Coronary artery (tissue), 2 donors: ENCODE measurements at regions not wholly inside any gene's neighbourhood (a gene's known extent, or its start where the extent isn't known, plus 50 kb on each side); places are given as distances from the start of the nearest gene placed in this dataset.

Experiments
- DNase-seq: peaks from one replicate; pipeline ENCODE4 v3.0.0-alpha.2; 2017; ENCODE audit warnings: low spot score
- H3K27ac ChIP-seq, 2 donors: fragments of 200-600 bp; sonication (generic); one replicate each; pipeline ENCODE4 v1.5.1; 2016 to 2019
- H3K4me3 ChIP-seq: fragments of 200-600 bp; sonication (generic); 2 replicates; pipeline ENCODE4 v1.5.1; 2016; ENCODE audit warnings: mild to moderate bottlenecking, moderate library complexity
- CTCF ChIP-seq: fragments of 200-600 bp; sonication (generic); IDR thresholded peaks from one replicate; pipeline ENCODE4 v1.5.1; 2019; ENCODE audit warnings: antibody characterized with exemption

DNA sequence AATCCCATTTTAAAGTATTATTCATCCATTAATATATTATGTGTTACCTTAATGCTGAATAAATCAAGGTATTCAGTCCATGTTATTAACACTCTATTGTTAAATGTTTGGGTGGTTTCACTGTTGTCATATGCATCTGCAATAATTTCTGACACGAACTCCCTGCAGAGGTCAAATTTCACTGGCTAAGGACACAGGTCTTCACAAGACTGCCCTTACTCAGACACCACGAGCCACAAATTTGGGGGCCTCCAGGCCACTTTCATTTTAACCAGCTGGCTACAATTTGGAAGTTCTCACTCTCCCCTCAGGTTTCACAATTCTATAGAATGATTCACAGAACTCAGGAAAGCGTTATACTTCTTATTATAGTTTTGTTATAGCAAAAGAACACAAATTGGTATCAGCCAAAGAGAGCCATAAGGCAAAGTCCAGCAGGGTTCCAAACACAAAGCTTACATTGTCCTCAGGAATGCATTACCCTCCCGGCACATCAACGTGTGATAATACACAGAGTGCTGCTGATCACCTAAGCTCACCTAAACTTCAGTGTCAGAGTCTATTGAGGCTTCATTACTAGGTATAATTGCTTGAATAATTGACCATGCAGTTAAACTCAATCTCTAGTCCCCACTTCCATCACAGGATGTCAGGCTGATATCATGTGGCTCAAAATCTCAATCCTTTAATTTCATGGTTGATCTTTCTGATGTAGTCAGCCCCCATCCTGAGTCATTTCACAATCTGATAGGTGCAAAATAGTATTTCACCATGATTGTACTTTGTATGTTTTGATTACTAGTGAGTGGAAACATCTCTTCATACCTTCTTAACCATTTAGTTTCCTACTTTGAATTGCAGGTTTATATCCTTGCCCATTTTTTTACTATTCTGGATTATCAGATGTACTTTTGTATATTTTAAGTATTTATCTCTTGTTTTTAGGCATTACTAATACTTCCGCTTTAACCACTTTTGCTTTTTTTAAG, 441.4 kb upstream of the AGTR1 start:
- Histone ChIP-seq H3K4me3 (no peak overlapping the region), H3K27ac (no peak overlapping the region)
- DNase-seq, result no peak
- TF ChIP-seq CTCF, result no peak

DNA sequence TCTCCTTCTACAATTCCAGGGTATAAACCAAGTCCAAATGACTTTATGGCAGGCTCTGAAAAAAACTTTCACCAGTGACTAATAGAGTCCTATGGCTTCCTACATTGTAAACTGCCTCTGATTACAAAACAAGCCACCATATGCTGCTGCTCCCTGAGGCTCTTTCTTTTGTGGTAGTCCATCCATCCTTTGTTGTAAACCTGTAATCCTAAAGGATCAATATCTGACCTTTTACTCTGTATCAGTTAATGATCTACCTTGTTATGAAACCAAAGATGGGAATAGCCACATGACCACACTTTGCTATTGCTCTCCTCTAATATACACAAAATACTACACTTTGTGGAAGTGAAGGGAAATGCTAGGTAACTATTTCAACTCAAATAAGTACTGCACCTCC, 434.7 kb upstream of the AGTR1 start:
- TF ChIP-seq CTCF, result no peak
- Histone ChIP-seq H3K27ac (no peak overlapping the region), H3K4me3 (no peak overlapping the region)
- DNase-seq, result no peak

GRCh38 chr3:148265841-148266240, 431.9 kb upstream of the AGTR1 start:
- no peak for DNase-seq
- no peak overlapping the region for H3K27ac ChIP-seq
- no peak overlapping the region for H3K4me3 ChIP-seq
- no peak for TF ChIP-seq CTCF

GRCh38 chr3:148266341-148266740, 431.4 kb upstream of the AGTR1 start:
- no peak for TF ChIP-seq CTCF
- Histone ChIP-seq H3K27ac (no peak overlapping the region), H3K4me3 (no peak overlapping the region)
- no peak for DNase-seq

DNA sequence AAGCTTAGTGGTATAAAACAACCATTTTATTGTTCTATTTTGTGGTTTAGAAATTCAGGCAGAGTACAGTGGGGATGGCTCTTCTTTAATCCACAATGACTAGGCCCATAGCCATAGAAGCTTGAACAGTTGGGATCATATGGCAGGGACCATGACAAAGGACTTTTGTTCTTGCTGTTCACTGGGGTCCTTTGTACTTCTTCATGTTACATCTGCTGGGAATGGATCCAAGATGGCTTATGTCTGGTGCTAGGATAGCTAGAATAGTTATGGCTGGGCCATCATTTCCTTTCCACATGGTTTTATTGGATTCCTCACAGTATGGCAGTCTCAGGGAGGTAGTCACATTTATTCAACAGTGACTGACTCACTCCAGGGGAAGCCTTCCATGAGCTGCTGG, 427.9 kb upstream of the AGTR1 start:
- H3K27ac ChIP-seq, result no peak overlapping the region
- DNase-seq, result no peak
- no peak for TF ChIP-seq CTCF
- no peak overlapping the region for H3K4me3 ChIP-seq

GRCh38 chr3:148280623-148281242, 417.0 kb upstream of the AGTR1 start:
- Histone ChIP-seq H3K4me3 (no peak overlapping the region), H3K27ac (no peak overlapping the region)
- TF ChIP-seq CTCF, result no peak
- DNase-seq, result no peak

GRCh38 chr3:148289159-148289558, 408.5 kb upstream of the AGTR1 start:
- Histone ChIP-seq H3K4me3 (no peak overlapping the region), H3K27ac (no peak overlapping the region)
- no peak for DNase-seq
- no peak for TF ChIP-seq CTCF
